ENCODE measurements at regions not wholly inside any gene's neighbourhood (a gene's known extent, or its start where the extent isn't known, plus 50 kb on each side); places are given as distances from the start of the nearest gene placed in this dataset.

DNA sequence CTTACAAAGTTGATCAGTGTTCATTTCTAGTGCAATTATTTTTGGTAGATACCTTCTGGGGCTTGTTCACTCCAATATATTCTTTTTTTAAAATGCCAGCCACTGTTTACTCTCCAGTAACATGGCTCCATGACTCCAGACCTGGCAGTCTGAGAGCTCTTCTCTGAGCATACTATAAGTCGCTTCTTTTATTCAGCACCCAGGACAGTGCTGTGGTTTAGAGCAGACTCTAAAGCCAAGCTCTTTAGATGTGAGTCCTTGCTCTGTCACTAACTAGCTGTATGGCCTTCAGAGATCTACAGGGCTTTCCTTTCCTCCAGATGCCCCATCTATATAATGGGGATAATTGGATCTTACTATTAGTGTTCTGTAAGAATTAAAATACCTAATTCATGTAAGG, 200.2 kb upstream of the FAM241A start:
- Histone ChIP-seq H3K9me3 (ENCODE audit: control insufficient read depth, low read depth, low read length) (no peaks in the 10 kb centered on the region), H3K79me2 (ENCODE audit: control insufficient read depth, insufficient read depth, low read length) (no peaks in the 10 kb centered on the region), H3K9ac (ENCODE audit: control insufficient read depth, extremely low read depth, insufficient read depth, low read length) (no peak overlapping the region), H3K27ac (ENCODE audit: control insufficient read depth, insufficient read depth, low read length) (no peak overlapping the region), H3K4me3 (ENCODE audit: control insufficient read depth in 2 of 3, extremely low read depth in 1 of 3, insufficient read depth in 2 of 3, low read depth in 1 of 3, low read length in 3 of 3) (no peak overlapping the region), H3K4me1 (ENCODE audit: control insufficient read depth, extremely low read depth, insufficient read depth, low read length) (no peaks in the 10 kb centered on the region), H3K27me3 (ENCODE audit: control insufficient read depth, extremely low read depth, insufficient read depth, low read length) (no peaks in the 10 kb centered on the region), H4K20me1 (ENCODE audit: control insufficient read depth, extremely low read depth, insufficient read depth, low read length) (no peaks in the 10 kb centered on the region), H2AFZ (ENCODE audit: control insufficient read depth, low read length) (no peak overlapping the region), H3K9me1 (ENCODE audit: control insufficient read depth, extremely low read depth, insufficient read depth, low read length) (no peaks in the 10 kb centered on the region), H3K36me3 (ENCODE audit: control insufficient read depth in 2 of 2, extremely low read depth in 1 of 2, insufficient read depth in 2 of 2, low read length in 2 of 2) (no peaks in the 10 kb centered on the region), H3K4me2 (ENCODE audit: control insufficient read depth, extremely low read depth, insufficient read depth, low read depth, low read length) (no peak overlapping the region)
- dilution Hi-C loops (cut with MboI; ENCODE audit: extremely low pct_ligation_motif_present, low sequenced_read_pairs): no loop called here
- no peak for FAIRE-seq
- no peak for DNase-seq (ENCODE audit: low read depth, low spot score)
- TF ChIP-seq, protein P1, sequence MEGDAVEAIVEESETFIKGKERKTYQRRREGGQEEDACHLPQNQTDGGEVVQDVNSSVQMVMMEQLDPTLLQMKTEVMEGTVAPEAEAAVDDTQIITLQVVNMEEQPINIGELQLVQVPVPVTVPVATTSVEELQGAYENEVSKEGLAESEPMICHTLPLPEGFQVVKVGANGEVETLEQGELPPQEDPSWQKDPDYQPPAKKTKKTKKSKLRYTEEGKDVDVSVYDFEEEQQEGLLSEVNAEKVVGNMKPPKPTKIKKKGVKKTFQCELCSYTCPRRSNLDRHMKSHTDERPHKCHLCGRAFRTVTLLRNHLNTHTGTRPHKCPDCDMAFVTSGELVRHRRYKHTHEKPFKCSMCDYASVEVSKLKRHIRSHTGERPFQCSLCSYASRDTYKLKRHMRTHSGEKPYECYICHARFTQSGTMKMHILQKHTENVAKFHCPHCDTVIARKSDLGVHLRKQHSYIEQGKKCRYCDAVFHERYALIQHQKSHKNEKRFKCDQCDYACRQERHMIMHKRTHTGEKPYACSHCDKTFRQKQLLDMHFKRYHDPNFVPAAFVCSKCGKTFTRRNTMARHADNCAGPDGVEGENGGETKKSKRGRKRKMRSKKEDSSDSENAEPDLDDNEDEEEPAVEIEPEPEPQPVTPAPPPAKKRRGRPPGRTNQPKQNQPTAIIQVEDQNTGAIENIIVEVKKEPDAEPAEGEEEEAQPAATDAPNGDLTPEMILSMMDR (optimal IDR thresholded peaks at IDR 0.05 in 1 of 3, IDR thresholded peaks at IDR 0.05 in 1 of 3, conservative IDR thresholded peaks at IDR 0.05 in 1 of 3; ENCODE audit: extremely low read depth in 1 of 3, insufficient read depth in 2 of 3, low read length in 3 of 3): no peak
- no peak for TF ChIP-seq EZH2 (IDR thresholded peaks at IDR 0.05; ENCODE audit: low read length)

DNA sequence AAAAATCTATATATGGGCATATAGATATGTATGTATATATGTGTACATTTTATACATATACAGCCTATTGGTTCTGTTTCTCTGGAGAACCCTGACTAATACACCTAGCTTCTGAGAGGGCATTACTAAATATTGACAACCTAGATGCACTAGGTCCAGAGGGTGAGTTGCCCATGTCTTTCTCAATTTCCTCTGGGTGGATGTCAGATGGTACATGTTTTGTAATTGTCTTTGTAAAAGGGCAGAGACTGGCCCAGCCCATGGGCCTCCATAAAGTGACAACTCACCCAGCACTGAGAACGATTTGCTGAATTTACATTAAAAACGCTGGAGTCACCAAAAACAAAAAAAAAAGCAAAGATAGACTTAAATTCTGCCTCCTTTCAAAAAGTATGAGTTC, 198.5 kb upstream of the FAM241A start:
- dilution Hi-C loops (cut with MboI; ENCODE audit: extremely low pct_ligation_motif_present, low sequenced_read_pairs): no loop called here
- H4K20me1 ChIP-seq (ENCODE audit: control insufficient read depth, extremely low read depth, insufficient read depth, low read length): no peaks in the 10 kb centered on the region
- TF ChIP-seq, protein P1 (optimal IDR thresholded peaks at IDR 0.05 in 1 of 3, IDR thresholded peaks at IDR 0.05 in 1 of 3, conservative IDR thresholded peaks at IDR 0.05 in 1 of 3; ENCODE audit: extremely low read depth in 1 of 3, insufficient read depth in 2 of 3, low read length in 3 of 3): no peak
- TF ChIP-seq EZH2 (IDR thresholded peaks at IDR 0.05; ENCODE audit: low read length): no peak
- FAIRE-seq (no peak), DNase-seq (ENCODE audit: low read depth, low spot score) (no peak)
- H3K9me1 ChIP-seq (ENCODE audit: control insufficient read depth, extremely low read depth, insufficient read depth, low read length): no peaks in the 10 kb centered on the region
- no peaks in the 10 kb centered on the region for H3K9me3 ChIP-seq (ENCODE audit: control insufficient read depth, low read depth, low read length)
- H3K79me2 ChIP-seq (ENCODE audit: control insufficient read depth, insufficient read depth, low read length): no peaks in the 10 kb centered on the region
- no peak overlapping the region for H2AFZ ChIP-seq (ENCODE audit: control insufficient read depth, low read length)
- H3K27me3 ChIP-seq (ENCODE audit: control insufficient read depth, extremely low read depth, insufficient read depth, low read length): no peaks in the 10 kb centered on the region
- H3K4me1 ChIP-seq (ENCODE audit: control insufficient read depth, extremely low read depth, insufficient read depth, low read length): no peaks in the 10 kb centered on the region
- no peak overlapping the region for H3K9ac ChIP-seq (ENCODE audit: control insufficient read depth, extremely low read depth, insufficient read depth, low read length)
- no peaks in the 10 kb centered on the region for H3K36me3 ChIP-seq (ENCODE audit: control insufficient read depth in 2 of 2, extremely low read depth in 1 of 2, insufficient read depth in 2 of 2, low read length in 2 of 2)
- no peak overlapping the region for H3K27ac ChIP-seq (ENCODE audit: control insufficient read depth, insufficient read depth, low read length)
- H3K4me2 ChIP-seq (ENCODE audit: control insufficient read depth, extremely low read depth, insufficient read depth, low read depth, low read length): no peak overlapping the region
- H3K4me3 ChIP-seq (ENCODE audit: control insufficient read depth in 2 of 3, extremely low read depth in 1 of 3, insufficient read depth in 2 of 3, low read depth in 1 of 3, low read length in 3 of 3): no peak overlapping the region

All from keratinocyte (primary cell).